ENCODE measurements at regions not wholly inside any gene's neighbourhood (a gene's known extent, or its start where the extent isn't known, plus 50 kb on each side); places are given as distances from the start of the nearest gene placed in this dataset.

GRCh38 chr21:31556662-31557061 lies 102.8 kb upstream of the SOD1 start:
- Mint-ChIP-seq H3K27ac (ENCODE audit: unreplicated experiment) (no peak overlapping the region), H3K36me3 (ENCODE audit: low read depth) (peaks cover 2% of the 10 kb centered on the region), H3K4me3 (ENCODE audit: unreplicated experiment) (no peak overlapping the region), H3K4me1 (ENCODE audit: low read depth) (peaks cover 30% of the 10 kb centered on the region), H3K9me3 (ENCODE audit: low read depth) (no peaks in the 10 kb centered on the region), H3K27me3 (ENCODE audit: low read depth) (no peaks in the 10 kb centered on the region)
- DNase-seq (ENCODE audit: low spot score), result no peak
- no peak for TF ChIP-seq CTCF (IDR thresholded peaks at IDR 0.05)

GRCh38 chr21:31555741-31556191 lies 103.7 kb upstream of the SOD1 start:
- Mint-ChIP-seq H3K9me3 (ENCODE audit: low read depth) (no peaks in the 10 kb centered on the region), H3K27ac (ENCODE audit: unreplicated experiment) (no peak overlapping the region), H3K27me3 (ENCODE audit: low read depth) (no peaks in the 10 kb centered on the region), H3K4me3 (ENCODE audit: unreplicated experiment) (no peak overlapping the region), H3K36me3 (ENCODE audit: low read depth) (peaks cover 2% of the 10 kb centered on the region), H3K4me1 (ENCODE audit: low read depth) (peaks cover 30% of the 10 kb centered on the region)
- no peak for DNase-seq (ENCODE audit: low spot score)
- TF ChIP-seq CTCF (IDR thresholded peaks at IDR 0.05), result no peak

DNA sequence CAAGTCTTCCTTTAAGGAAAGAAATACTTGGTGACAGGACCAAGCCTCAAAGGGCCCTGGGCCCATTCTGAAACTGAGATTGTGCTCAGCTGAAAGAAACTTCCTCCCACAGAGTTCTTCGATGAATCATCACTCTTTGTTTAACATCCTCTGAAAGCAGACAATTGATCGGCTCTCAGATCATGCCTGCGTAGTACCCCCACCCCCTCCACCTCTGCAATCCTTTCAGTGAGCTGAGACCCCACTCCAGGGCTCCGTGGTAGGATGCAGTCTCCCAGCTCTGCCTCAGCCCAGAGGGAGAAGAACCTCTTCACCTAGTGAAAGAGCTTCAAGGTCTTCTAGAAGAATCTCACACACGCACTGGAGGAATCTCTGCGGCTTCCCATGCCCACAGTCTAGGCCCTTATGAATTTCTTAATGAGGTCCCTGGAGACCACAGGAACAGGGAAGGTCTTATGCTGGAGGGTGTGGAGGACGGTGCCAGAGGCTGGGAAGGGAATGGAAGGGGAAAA lies 104.9 kb upstream of the SOD1 start:
- DNase-seq (ENCODE audit: low spot score), result no peak
- peaks cover 23% of the 10 kb centered on the region for H3K4me1 Mint-ChIP-seq (ENCODE audit: low read depth)
- no peaks in the 10 kb centered on the region for H3K36me3 Mint-ChIP-seq (ENCODE audit: low read depth)
- no peaks in the 10 kb centered on the region for H3K9me3 Mint-ChIP-seq (ENCODE audit: low read depth)
- H3K4me3 Mint-ChIP-seq (ENCODE audit: unreplicated experiment), result no peak overlapping the region
- peak overlapping the region; percentile 19 for H3K27ac Mint-ChIP-seq (ENCODE audit: unreplicated experiment)
- TF ChIP-seq CTCF (IDR thresholded peaks at IDR 0.05), result no peak
- no peaks in the 10 kb centered on the region for H3K27me3 Mint-ChIP-seq (ENCODE audit: low read depth)

DNA sequence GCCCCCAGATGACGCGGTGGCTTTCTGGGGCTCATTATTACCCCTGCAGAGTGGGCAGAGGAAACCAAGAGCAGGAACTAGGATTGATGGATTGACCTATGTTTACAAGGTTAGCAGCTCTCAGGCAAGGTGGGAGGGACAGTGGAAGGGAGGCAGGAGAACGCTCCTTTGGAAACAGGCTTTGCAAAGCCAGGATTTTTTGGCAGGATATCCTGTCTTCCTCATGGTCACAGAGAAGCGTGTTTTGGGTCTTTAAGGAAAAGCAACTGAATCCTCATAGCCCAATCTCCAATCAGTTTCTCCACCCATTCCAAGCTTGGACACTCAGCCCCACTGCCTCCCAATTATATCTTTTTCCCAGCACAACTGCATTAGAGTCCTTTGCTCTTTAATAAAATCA lies 105.6 kb upstream of the SOD1 start:
- H3K4me3 Mint-ChIP-seq (ENCODE audit: unreplicated experiment), result no peak overlapping the region
- no peak overlapping the region for H3K27ac Mint-ChIP-seq (ENCODE audit: unreplicated experiment)
- no peaks in the 10 kb centered on the region for H3K27me3 Mint-ChIP-seq (ENCODE audit: low read depth)

GRCh38 chr21:31553461-31553860 lies 106.0 kb upstream of the SOD1 start:
- Mint-ChIP-seq H3K27ac (ENCODE audit: unreplicated experiment) (no peak overlapping the region), H3K4me3 (ENCODE audit: unreplicated experiment) (no peak overlapping the region), H3K9me3 (ENCODE audit: low read depth) (no peaks in the 10 kb centered on the region), H3K4me1 (ENCODE audit: low read depth) (peaks cover 20% of the 10 kb centered on the region), H3K36me3 (ENCODE audit: low read depth) (no peaks in the 10 kb centered on the region), H3K27me3 (ENCODE audit: low read depth) (no peaks in the 10 kb centered on the region)
- no peak for DNase-seq (ENCODE audit: low spot score)
- TF ChIP-seq CTCF (IDR thresholded peaks at IDR 0.05), result no peak

More for the DNA sequence above, 105.6 kb upstream of the SOD1 start:
- no peak for TF ChIP-seq CTCF (IDR thresholded peaks at IDR 0.05)
- DNase-seq (ENCODE audit: low spot score), result no peak
- H3K36me3 Mint-ChIP-seq (ENCODE audit: low read depth), result no peaks in the 10 kb centered on the region
- peaks cover 20% of the 10 kb centered on the region for H3K4me1 Mint-ChIP-seq (ENCODE audit: low read depth)
- no peaks in the 10 kb centered on the region for H3K9me3 Mint-ChIP-seq (ENCODE audit: low read depth)

All from chondrocyte (in vitro differentiated cells).